ENCODE measurements at regions not wholly inside any gene's neighbourhood (a gene's known extent, or its start where the extent isn't known, plus 50 kb on each side); places are given as distances from the start of the nearest gene placed in this dataset.
"Not testable (repeated sequence)": the region's sequence is repeated elsewhere in the genome, so short reads cannot be mapped to it uniquely, and the experiment has no call there.

DNA sequence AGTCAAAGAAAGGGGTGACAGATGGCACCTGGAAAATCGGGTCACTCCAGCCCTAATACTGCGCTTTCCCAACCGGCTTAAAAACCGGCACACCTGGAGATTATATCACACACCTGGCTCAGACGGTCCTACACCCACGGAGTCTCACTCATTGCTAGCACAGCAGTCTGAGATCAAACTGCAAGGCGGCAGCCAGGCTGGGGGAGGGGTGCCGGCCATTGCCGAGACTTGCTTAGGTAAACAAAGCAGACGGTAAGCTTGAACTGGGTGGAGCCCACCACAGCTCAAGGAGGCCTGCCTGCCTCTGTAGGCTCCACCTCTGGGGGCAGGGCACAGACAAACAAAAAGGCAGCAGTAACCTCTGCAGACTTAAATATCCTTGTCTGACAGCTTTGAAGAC is 456.5 kb upstream of the SMARCA2 start:
- WGBS, 2 donors, result 58 to 69% methylated on average over 10 of the region's 10 CpGs
- not testable (repeated sequence) for H3K27ac ChIP-seq (ENCODE audit: low read depth in 2 of 2, low read length in 1 of 2); H3K4me3 ChIP-seq (ENCODE audit: low read depth in 1 of 2, low read length in 2 of 2); H3K27me3 ChIP-seq (ENCODE audit: control insufficient read depth in 1 of 2, insufficient read depth in 2 of 2, low read length in 2 of 2); H3K4me1 ChIP-seq (ENCODE audit: control insufficient read depth in 2 of 2, insufficient read depth in 2 of 2, low read length in 1 of 2); H3K9me3 ChIP-seq (ENCODE audit: control insufficient read depth in 2 of 2, insufficient read depth in 1 of 2, low read depth in 1 of 2, low read length in 1 of 2); H3K36me3 ChIP-seq (ENCODE audit: control insufficient read depth in 2 of 2, insufficient read depth in 2 of 2, low read length in 1 of 2)

DNA sequence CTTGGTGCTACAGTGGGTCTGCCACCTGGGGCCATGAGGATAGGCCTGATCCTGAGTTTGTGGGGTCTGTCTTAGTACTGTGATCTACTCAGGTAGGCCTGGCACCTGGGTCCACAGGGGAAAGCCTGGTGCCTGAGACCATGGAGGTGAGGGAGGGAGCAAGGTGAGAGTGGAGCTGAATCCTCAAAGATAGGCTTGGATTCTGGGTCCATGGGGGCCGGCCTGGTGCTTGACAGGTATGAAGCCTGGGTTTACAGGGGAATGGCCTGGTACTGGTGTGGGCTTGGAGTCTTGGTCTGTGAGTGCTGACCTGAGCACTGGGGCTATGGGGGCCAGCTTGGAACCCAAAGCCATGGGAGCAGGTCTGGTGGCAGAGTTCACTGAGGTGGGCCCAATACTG is 439.2 kb upstream of the SMARCA2 start:
- WGBS, 2 donors, result 88 to 92% methylated on average over 1 of the region's 1 CpG
- no peak overlapping the region for H3K27ac ChIP-seq (ENCODE audit: low read depth in 2 of 2, low read length in 1 of 2)
- peaks cover 0 to 6% of the 10 kb centered on the region in 2 donors for H3K9me3 ChIP-seq (ENCODE audit: control insufficient read depth in 2 of 2, insufficient read depth in 1 of 2, low read depth in 1 of 2, low read length in 1 of 2)
- no peak overlapping the region for H3K4me3 ChIP-seq (ENCODE audit: low read depth in 1 of 2, low read length in 2 of 2)
- H3K27me3 ChIP-seq (ENCODE audit: control insufficient read depth in 1 of 2, insufficient read depth in 2 of 2, low read length in 2 of 2), result no peaks in the 10 kb centered on the region
- no peaks in the 10 kb centered on the region for H3K36me3 ChIP-seq (ENCODE audit: control insufficient read depth in 2 of 2, insufficient read depth in 2 of 2, low read length in 1 of 2)
- H3K4me1 ChIP-seq (ENCODE audit: control insufficient read depth in 2 of 2, insufficient read depth in 2 of 2, low read length in 1 of 2), result no peaks in the 10 kb centered on the region

DNA sequence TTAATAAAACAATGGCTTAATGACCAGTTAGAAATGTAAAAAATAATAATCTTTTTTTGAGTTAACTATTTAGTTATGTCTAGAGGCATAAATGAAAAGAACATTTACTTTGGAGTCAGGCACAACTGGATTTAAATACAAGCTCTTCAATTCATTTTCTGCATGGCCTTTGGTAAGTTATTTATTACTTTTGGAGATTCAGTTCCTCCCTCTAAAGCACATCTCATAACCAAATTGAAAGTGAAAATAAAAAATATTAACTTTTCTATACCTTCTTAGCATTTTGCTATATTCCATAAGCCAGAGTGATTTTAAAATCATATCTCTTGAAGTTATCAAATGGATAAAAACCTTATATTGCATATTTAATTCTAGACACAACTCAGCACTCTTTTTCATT is 434.9 kb upstream of the SMARCA2 start:
- H3K4me1 ChIP-seq (ENCODE audit: control insufficient read depth in 2 of 2, insufficient read depth in 2 of 2, low read length in 1 of 2), result no peaks in the 10 kb centered on the region
- H3K36me3 ChIP-seq (ENCODE audit: control insufficient read depth in 2 of 2, insufficient read depth in 2 of 2, low read length in 1 of 2), result no peaks in the 10 kb centered on the region
- no peak overlapping the region for H3K4me3 ChIP-seq (ENCODE audit: low read depth in 1 of 2, low read length in 2 of 2)
- H3K27me3 ChIP-seq (ENCODE audit: control insufficient read depth in 1 of 2, insufficient read depth in 2 of 2, low read length in 2 of 2), result no peaks in the 10 kb centered on the region
- H3K9me3 ChIP-seq (ENCODE audit: control insufficient read depth in 2 of 2, insufficient read depth in 1 of 2, low read depth in 1 of 2, low read length in 1 of 2), result peaks cover 0 to 6% of the 10 kb centered on the region in 2 donors
- H3K27ac ChIP-seq (ENCODE audit: low read depth in 2 of 2, low read length in 1 of 2), result no peak overlapping the region

DNA sequence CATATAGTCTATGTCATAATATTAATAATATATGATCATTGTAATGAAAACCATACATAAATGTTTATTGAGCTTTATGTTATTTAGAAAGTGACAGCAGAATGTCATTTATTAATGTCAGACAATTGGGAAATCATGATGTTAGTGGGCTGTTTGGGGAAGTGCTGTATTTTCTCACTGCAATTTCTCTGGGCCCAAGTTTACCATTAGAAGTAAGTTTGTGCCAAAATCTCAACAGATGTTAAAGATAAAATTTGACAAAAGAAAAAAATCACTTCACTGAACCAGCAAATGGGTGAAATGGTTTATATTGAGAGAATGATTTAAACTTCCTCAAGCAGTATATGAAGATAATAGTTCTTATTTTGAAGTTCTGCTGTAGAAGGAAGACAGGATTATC is 433.2 kb upstream of the SMARCA2 start:
- no peak overlapping the region for H3K4me3 ChIP-seq (ENCODE audit: low read depth in 1 of 2, low read length in 2 of 2)
- no peaks in the 10 kb centered on the region for H3K36me3 ChIP-seq (ENCODE audit: control insufficient read depth in 2 of 2, insufficient read depth in 2 of 2, low read length in 1 of 2)
- H3K9me3 ChIP-seq (ENCODE audit: control insufficient read depth in 2 of 2, insufficient read depth in 1 of 2, low read depth in 1 of 2, low read length in 1 of 2), result no peaks in the 10 kb centered on the region
- no peaks in the 10 kb centered on the region for H3K27me3 ChIP-seq (ENCODE audit: control insufficient read depth in 1 of 2, insufficient read depth in 2 of 2, low read length in 2 of 2)
- no peak overlapping the region for H3K27ac ChIP-seq (ENCODE audit: low read depth in 2 of 2, low read length in 1 of 2)
- H3K4me1 ChIP-seq (ENCODE audit: control insufficient read depth in 2 of 2, insufficient read depth in 2 of 2, low read length in 1 of 2), result no peaks in the 10 kb centered on the region

DNA sequence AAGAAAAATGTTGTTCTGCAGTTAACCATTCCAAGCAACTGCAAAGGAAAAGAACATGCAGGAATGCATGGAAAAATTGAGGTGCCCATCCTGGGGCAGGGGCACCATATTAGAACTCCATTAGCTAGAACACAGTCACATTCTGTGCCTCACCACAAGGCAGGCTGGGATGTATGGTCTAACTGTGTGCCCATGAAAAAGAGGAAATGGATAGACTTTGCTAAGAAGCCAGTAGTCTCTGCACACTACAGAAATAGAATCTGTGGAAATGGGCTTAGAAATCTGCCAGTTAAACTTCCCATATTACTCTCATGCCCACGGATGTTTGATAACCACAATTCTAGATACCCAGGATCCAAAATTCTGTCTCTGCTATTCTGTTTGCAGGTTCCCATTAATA is 423.8 kb upstream of the SMARCA2 start:
- Histone ChIP-seq H3K27me3 (ENCODE audit: control insufficient read depth in 1 of 2, insufficient read depth in 2 of 2, low read length in 2 of 2) (no peaks in the 10 kb centered on the region), H3K9me3 (ENCODE audit: control insufficient read depth in 2 of 2, insufficient read depth in 1 of 2, low read depth in 1 of 2, low read length in 1 of 2) (no peaks in the 10 kb centered on the region), H3K27ac (ENCODE audit: low read depth in 2 of 2, low read length in 1 of 2) (no peak overlapping the region), H3K4me3 (ENCODE audit: low read depth in 1 of 2, low read length in 2 of 2) (no peak overlapping the region), H3K4me1 (ENCODE audit: control insufficient read depth in 2 of 2, insufficient read depth in 2 of 2, low read length in 1 of 2) (no peaks in the 10 kb centered on the region), H3K36me3 (ENCODE audit: control insufficient read depth in 2 of 2, insufficient read depth in 2 of 2, low read length in 1 of 2) (no peaks in the 10 kb centered on the region)
- WGBS, 2 donors, result 34 to 44% methylated on average over 1 of the region's 1 CpG

DNA sequence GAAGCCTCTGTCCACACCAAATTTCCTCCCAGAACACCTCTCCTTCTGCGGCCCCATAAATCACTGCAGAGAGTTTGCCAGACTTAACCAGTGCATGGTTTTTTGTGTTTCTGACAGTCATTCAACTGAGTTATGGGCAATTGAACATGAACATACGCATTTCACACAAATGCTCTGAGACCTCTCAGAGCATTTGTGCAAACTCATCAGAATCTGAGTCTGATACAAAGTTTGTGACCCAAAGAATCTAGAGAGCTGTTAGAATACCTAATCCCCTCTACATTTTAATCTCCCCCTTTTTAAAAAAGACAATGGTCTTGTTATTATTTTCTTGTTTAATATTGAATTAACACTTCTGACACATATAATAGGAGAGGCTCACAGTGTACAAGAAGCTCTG is 416.9 kb upstream of the SMARCA2 start:
- WGBS, 2 donors, result 80 to 81% methylated on average over 2 of the region's 2 CpGs
- no peaks in the 10 kb centered on the region for H3K4me1 ChIP-seq (ENCODE audit: control insufficient read depth in 2 of 2, insufficient read depth in 2 of 2, low read length in 1 of 2)
- H3K27me3 ChIP-seq (ENCODE audit: control insufficient read depth in 1 of 2, insufficient read depth in 2 of 2, low read length in 2 of 2), result no peaks in the 10 kb centered on the region
- H3K9me3 ChIP-seq (ENCODE audit: control insufficient read depth in 2 of 2, insufficient read depth in 1 of 2, low read depth in 1 of 2, low read length in 1 of 2), result no peaks in the 10 kb centered on the region
- H3K36me3 ChIP-seq (ENCODE audit: control insufficient read depth in 2 of 2, insufficient read depth in 2 of 2, low read length in 1 of 2), result no peaks in the 10 kb centered on the region
- H3K4me3 ChIP-seq (ENCODE audit: low read depth in 1 of 2, low read length in 2 of 2), result no peak overlapping the region
- no peak overlapping the region for H3K27ac ChIP-seq (ENCODE audit: low read depth in 2 of 2, low read length in 1 of 2)

DNA sequence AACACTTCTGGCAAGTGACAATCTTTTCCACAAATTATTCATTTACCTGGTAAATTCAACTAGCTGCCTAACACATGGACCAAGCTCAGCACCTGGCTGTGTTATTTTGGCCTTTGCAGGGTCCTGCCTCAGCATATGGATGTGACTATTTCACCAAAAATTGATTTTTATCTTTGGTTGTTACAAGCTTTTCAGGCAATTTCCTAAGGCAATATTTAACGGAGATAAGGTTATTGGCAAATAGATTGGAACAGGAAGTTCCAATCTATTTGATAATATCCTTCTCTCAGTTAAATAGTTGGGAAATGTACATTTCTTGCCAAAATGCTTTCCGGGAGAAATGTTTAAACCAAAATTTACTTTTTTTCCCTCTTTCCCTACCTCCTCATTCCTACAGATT is 415.2 kb upstream of the SMARCA2 start:
- WGBS, 2 donors, result 38 to 72% methylated on average over 2 of the region's 2 CpGs
- Histone ChIP-seq H3K36me3 (ENCODE audit: control insufficient read depth in 2 of 2, insufficient read depth in 2 of 2, low read length in 1 of 2) (no peaks in the 10 kb centered on the region), H3K4me1 (ENCODE audit: control insufficient read depth in 2 of 2, insufficient read depth in 2 of 2, low read length in 1 of 2) (no peaks in the 10 kb centered on the region), H3K9me3 (ENCODE audit: control insufficient read depth in 2 of 2, insufficient read depth in 1 of 2, low read depth in 1 of 2, low read length in 1 of 2) (no peaks in the 10 kb centered on the region), H3K27me3 (ENCODE audit: control insufficient read depth in 1 of 2, insufficient read depth in 2 of 2, low read length in 2 of 2) (no peaks in the 10 kb centered on the region), H3K4me3 (ENCODE audit: low read depth in 1 of 2, low read length in 2 of 2) (no peak overlapping the region), H3K27ac (ENCODE audit: low read depth in 2 of 2, low read length in 1 of 2) (no peak overlapping the region)

DNA sequence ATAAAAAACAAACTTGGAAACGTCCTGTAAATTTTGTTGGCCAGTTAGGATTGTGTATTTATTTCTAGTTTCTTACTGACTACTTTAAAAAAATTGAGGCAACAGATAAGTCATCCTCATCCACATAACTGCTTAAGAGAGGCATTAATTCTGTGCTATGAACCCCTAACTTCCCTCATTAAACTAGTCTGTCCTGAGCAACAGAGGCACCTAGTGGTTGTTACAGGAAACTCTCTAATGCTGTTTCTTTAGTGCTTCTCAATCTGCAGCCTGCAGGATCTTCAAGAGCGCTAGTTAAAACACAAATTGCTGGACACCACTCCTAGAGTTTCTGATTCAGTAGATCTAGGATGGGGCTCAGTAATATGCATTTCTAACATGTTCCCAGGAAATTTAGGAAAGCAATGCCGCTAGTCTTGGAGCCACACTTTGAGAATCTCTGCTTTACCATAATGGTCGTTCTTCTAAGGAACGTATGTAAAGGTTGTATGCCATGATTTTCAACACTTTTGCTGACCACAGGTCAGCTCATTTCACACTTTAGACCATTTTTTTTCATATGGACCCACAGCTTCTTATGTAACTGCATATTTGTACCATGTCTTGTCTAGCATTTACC is 410.1 kb upstream of the SMARCA2 start:
- no peaks in the 10 kb centered on the region for H3K27me3 ChIP-seq (ENCODE audit: control insufficient read depth in 1 of 2, insufficient read depth in 2 of 2, low read length in 2 of 2)
- WGBS, 2 donors, result 62 to 63% methylated on average over 5 of the region's 5 CpGs
- H3K36me3 ChIP-seq (ENCODE audit: control insufficient read depth in 2 of 2, insufficient read depth in 2 of 2, low read length in 1 of 2), result no peaks in the 10 kb centered on the region
- H3K4me1 ChIP-seq (ENCODE audit: control insufficient read depth in 2 of 2, insufficient read depth in 2 of 2, low read length in 1 of 2), result no peaks in the 10 kb centered on the region
- H3K27ac ChIP-seq (ENCODE audit: low read depth in 2 of 2, low read length in 1 of 2), result no peak overlapping the region
- H3K4me3 ChIP-seq (ENCODE audit: low read depth in 1 of 2, low read length in 2 of 2), result no peak overlapping the region
- H3K9me3 ChIP-seq (ENCODE audit: control insufficient read depth in 2 of 2, insufficient read depth in 1 of 2, low read depth in 1 of 2, low read length in 1 of 2), result no peaks in the 10 kb centered on the region

DNA sequence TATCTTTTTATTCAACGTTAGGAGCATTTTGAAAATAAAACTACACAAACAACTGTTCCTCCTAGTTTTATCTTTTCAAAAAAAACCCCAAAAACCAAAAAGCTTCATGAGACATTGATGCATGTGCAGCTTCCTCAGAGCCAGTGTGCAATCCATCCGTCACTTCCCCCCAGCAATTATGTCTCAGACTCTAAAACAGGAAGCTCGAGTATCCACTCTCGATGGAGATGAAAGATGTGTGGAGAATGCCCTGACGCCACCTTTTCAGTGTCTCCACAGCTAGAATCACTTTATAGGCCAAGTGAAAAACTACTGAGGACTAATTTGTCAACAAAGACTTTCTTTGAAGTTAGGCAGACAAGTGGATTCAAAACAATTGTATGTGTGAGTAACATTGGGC is 408.9 kb upstream of the SMARCA2 start:
- H3K9me3 ChIP-seq (ENCODE audit: control insufficient read depth in 2 of 2, insufficient read depth in 1 of 2, low read depth in 1 of 2, low read length in 1 of 2), result no peaks in the 10 kb centered on the region
- no peaks in the 10 kb centered on the region for H3K4me1 ChIP-seq (ENCODE audit: control insufficient read depth in 2 of 2, insufficient read depth in 2 of 2, low read length in 1 of 2)
- H3K27ac ChIP-seq (ENCODE audit: low read depth in 2 of 2, low read length in 1 of 2), result no peak overlapping the region
- H3K27me3 ChIP-seq (ENCODE audit: control insufficient read depth in 1 of 2, insufficient read depth in 2 of 2, low read length in 2 of 2), result no peaks in the 10 kb centered on the region
- H3K36me3 ChIP-seq (ENCODE audit: control insufficient read depth in 2 of 2, insufficient read depth in 2 of 2, low read length in 1 of 2), result no peaks in the 10 kb centered on the region
- WGBS, 2 donors, result 58 to 62% methylated on average over 5 of the region's 5 CpGs
- no peak overlapping the region for H3K4me3 ChIP-seq (ENCODE audit: low read depth in 1 of 2, low read length in 2 of 2)

DNA sequence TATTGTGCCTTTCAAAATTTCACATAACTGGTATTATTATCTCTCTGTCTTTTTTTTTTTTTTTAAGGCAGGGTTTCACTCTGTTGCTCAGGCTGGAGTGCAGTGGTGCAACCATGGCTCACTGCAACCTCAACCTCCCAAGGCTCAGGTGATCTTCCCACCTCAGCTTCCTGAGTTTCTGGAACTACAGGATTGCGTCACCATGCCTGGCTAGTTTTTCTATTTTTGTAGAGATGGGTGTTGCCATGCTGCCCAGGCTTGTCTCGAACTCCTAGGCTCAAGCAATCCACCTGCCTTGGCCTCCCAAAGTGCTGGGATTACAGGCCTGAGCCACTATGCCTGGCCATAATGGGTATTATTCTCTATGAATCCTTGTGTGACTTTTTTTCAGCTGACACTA is 402.3 kb upstream of the SMARCA2 start:
- Histone ChIP-seq H3K27me3 (ENCODE audit: control insufficient read depth in 1 of 2, insufficient read depth in 2 of 2, low read length in 2 of 2) (no peaks in the 10 kb centered on the region), H3K27ac (ENCODE audit: low read depth in 2 of 2, low read length in 1 of 2) (no peak overlapping the region), H3K4me3 (ENCODE audit: low read depth in 1 of 2, low read length in 2 of 2) (no peak overlapping the region), H3K36me3 (ENCODE audit: control insufficient read depth in 2 of 2, insufficient read depth in 2 of 2, low read length in 1 of 2) (no peaks in the 10 kb centered on the region), H3K4me1 (ENCODE audit: control insufficient read depth in 2 of 2, insufficient read depth in 2 of 2, low read length in 1 of 2) (no peaks in the 10 kb centered on the region), H3K9me3 (ENCODE audit: control insufficient read depth in 2 of 2, insufficient read depth in 1 of 2, low read depth in 1 of 2, low read length in 1 of 2) (no peaks in the 10 kb centered on the region)
- 44 to 52% methylated on average over 2 of the region's 2 CpGs for WGBS, 2 donors
